Erythroblast (primary cell): ENCODE measurements at regions not wholly inside any gene's neighbourhood (a gene's known extent, or its start where the extent isn't known, plus 50 kb on each side); places are given as distances from the start of the nearest gene placed in this dataset.
"Not testable (repeated sequence)": the region's sequence is repeated elsewhere in the genome, so short reads cannot be mapped to it uniquely, and the experiment has no call there.

ENCODE experiments used
- GATA1 ChIP-seq: IDR thresholded peaks from 2 replicates; pipeline ENCODE4 v1.6.1; 2011; ENCODE audit warnings: low read depth, mild to moderate bottlenecking, control low read depth, low read length, moderate library complexity
- POLR2A ChIP-seq: IDR thresholded peaks from 2 replicates; pipeline ENCODE4 v1.6.1; 2011; ENCODE audit warnings: mild to moderate bottlenecking, low read length

GRCh38 chr9:95680306-95680705, 163.5 kb upstream of the PTCH1 start:
- TF ChIP-seq POLR2A, GATA1: not testable (repeated sequence)
